Progenitor cell of endocrine pancreas (in vitro differentiated cells): ENCODE measurements at regions not wholly inside any gene's neighbourhood (a gene's known extent, or its start where the extent isn't known, plus 50 kb on each side); places are given as distances from the start of the nearest gene placed in this dataset.

ENCODE experiments used
- DNase-seq: peaks from one replicate; pipeline ENCODE4 v3.0.0; 2021; ENCODE audit warnings: low spot score; ENCODE audit not compliant: unreplicated experiment
- H3K27ac Mint-ChIP-seq: 2 replicates; pipeline ENCODE4 v1.8.0; 2021; ENCODE audit warnings: mild to moderate bottlenecking, moderate library complexity, mixed read lengths
- H3K27me3 Mint-ChIP-seq: 2 replicates; pipeline ENCODE4 v1.8.0; 2021; ENCODE audit warnings: mixed read lengths
- H3K36me3 Mint-ChIP-seq: 2 replicates; pipeline ENCODE4 v1.8.0; 2022; ENCODE audit warnings: mixed read lengths; ENCODE audit not compliant: insufficient read depth
- H3K4me1 Mint-ChIP-seq: 2 replicates; pipeline ENCODE4 v1.8.0; 2021; ENCODE audit warnings: low read depth, mixed read lengths
- H3K4me3 Mint-ChIP-seq: 2 replicates; pipeline ENCODE4 v1.8.0; 2021; ENCODE audit warnings: low read depth, mild to moderate bottlenecking, moderate library complexity, mixed read lengths
- H3K9me3 Mint-ChIP-seq: 2 replicates; pipeline ENCODE4 v1.8.0; 2021; ENCODE audit warnings: low read depth, mixed read lengths
- CTCF ChIP-seq: fragments of 200-600 bp; sonication (generic); IDR thresholded peaks from one replicate; pipeline ENCODE4 v1.5.0; 2021; ENCODE audit warnings: antibody characterized with exemption, mild to moderate bottlenecking; ENCODE audit not compliant: unreplicated experiment

- Mint-ChIP-seq H3K27ac (peak overlapping the region; percentile 10), H3K27me3 (no peaks in the 10 kb centered on the region), H3K4me1 (peaks cover 9% of the 10 kb centered on the region), H3K9me3 (peaks cover 23% of the 10 kb centered on the region), H3K4me3 (no peak overlapping the region), H3K36me3 (peaks cover 1% of the 10 kb centered on the region)
- no peak for DNase-seq
- TF ChIP-seq CTCF = no peak
Observed at GRCh38 chr14:38419579-38419978, 163.7 kb upstream of the CLEC14A start.

- peaks cover 6% of the 10 kb centered on the region for H3K9me3 Mint-ChIP-seq
- H3K4me3 Mint-ChIP-seq = no peak overlapping the region
Observed at GRCh38 chr14:38412654-38413053, 156.8 kb upstream of the CLEC14A start.

GRCh38 chr14:38410442-38410841, 154.5 kb upstream of the CLEC14A start:
- no peaks in the 10 kb centered on the region for H3K4me1 Mint-ChIP-seq
- H3K27me3 Mint-ChIP-seq = no peaks in the 10 kb centered on the region
- H3K36me3 Mint-ChIP-seq = no peaks in the 10 kb centered on the region
- TF ChIP-seq CTCF = no peak
- no peak for DNase-seq
- H3K4me3 Mint-ChIP-seq = no peak overlapping the region
- no peak overlapping the region for H3K27ac Mint-ChIP-seq
- no peaks in the 10 kb centered on the region for H3K9me3 Mint-ChIP-seq

More at GRCh38 chr14:38412654-38413053, 156.8 kb upstream of the CLEC14A start:
- Mint-ChIP-seq H3K27ac (no peak overlapping the region), H3K4me1 (no peaks in the 10 kb centered on the region), H3K27me3 (no peaks in the 10 kb centered on the region), H3K36me3 (no peaks in the 10 kb centered on the region)
- no peak for DNase-seq
- no peak for TF ChIP-seq CTCF

- no peak for DNase-seq
- Mint-ChIP-seq H3K9me3 (no peaks in the 10 kb centered on the region), H3K27me3 (no peaks in the 10 kb centered on the region), H3K4me1 (no peaks in the 10 kb centered on the region), H3K4me3 (no peak overlapping the region), H3K27ac (no peak overlapping the region), H3K36me3 (no peaks in the 10 kb centered on the region)
- TF ChIP-seq CTCF = no peak
Observed at GRCh38 chr14:38409071-38409705, 153.3 kb upstream of the CLEC14A start.

GRCh38 chr14:38405851-38406635, 150.2 kb upstream of the CLEC14A start:
- no peak overlapping the region for H3K27ac Mint-ChIP-seq
- H3K9me3 Mint-ChIP-seq = no peaks in the 10 kb centered on the region
- no peaks in the 10 kb centered on the region for H3K36me3 Mint-ChIP-seq
- H3K4me1 Mint-ChIP-seq = peaks cover 7% of the 10 kb centered on the region
- DNase-seq = no peak
- peak; percentile 9 for TF ChIP-seq CTCF
- H3K27me3 Mint-ChIP-seq = peaks cover 3% of the 10 kb centered on the region
- H3K4me3 Mint-ChIP-seq = no peak overlapping the region
